ENCODE measurements at regions not wholly inside any gene's neighbourhood (a gene's known extent, or its start where the extent isn't known, plus 50 kb on each side); places are given as distances from the start of the nearest gene placed in this dataset.

DNA sequence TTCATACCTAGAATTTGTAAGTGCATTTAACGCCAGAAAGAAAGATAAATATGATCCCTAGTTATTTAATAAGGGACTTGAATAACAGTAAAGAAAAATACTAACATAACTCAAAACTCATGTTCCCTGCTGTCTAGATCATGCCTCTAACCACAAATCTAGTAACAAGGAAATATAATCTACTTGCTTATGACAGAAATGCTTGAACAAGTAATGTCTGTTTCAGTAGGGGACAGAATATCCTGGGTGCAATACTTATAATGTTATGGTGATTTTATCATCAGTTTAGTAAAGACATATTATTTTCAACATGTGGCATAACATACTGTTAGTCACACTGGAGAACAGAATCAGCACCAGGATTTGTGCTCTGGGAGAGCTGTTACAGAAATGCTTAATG lies 861.9 kb upstream of the SLITRK1 start:
- no peak for TF ChIP-seq CTCF (conservative IDR thresholded peaks at IDR 0.05 in 1 of 2, IDR thresholded peaks at IDR 0.05 in 1 of 2; ENCODE audit: low read depth in 1 of 2, low read length in 2 of 2)
- no peak for TF ChIP-seq EZH2 (IDR thresholded peaks at IDR 0.05; ENCODE audit: low read length, missing control alignments)
